ENCODE measurements at regions not wholly inside any gene's neighbourhood (a gene's known extent, or its start where the extent isn't known, plus 50 kb on each side); places are given as distances from the start of the nearest gene placed in this dataset.

DNA sequence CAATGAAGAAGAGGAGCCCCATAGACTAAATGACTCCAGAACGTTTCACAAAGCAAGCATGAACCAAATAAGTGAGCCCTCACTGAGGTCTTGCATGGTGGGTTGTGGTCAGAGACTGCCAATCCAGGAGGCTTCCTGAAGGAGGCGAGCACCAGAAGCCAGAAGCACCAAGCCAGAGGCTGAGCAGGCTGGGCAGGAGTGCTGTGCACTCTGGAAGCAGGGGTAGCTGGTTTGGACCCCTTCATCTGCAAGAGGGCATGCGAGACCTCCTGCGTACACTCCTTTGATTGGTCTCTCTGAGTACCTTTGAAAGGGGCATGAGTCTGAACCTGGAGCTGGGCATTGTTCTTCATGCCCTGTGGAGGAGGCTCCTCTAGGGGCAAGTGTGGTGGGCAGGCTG, 192.5 kb downstream of the HAUS1 start (continued):
- TF ChIP-seq, protein P1, sequence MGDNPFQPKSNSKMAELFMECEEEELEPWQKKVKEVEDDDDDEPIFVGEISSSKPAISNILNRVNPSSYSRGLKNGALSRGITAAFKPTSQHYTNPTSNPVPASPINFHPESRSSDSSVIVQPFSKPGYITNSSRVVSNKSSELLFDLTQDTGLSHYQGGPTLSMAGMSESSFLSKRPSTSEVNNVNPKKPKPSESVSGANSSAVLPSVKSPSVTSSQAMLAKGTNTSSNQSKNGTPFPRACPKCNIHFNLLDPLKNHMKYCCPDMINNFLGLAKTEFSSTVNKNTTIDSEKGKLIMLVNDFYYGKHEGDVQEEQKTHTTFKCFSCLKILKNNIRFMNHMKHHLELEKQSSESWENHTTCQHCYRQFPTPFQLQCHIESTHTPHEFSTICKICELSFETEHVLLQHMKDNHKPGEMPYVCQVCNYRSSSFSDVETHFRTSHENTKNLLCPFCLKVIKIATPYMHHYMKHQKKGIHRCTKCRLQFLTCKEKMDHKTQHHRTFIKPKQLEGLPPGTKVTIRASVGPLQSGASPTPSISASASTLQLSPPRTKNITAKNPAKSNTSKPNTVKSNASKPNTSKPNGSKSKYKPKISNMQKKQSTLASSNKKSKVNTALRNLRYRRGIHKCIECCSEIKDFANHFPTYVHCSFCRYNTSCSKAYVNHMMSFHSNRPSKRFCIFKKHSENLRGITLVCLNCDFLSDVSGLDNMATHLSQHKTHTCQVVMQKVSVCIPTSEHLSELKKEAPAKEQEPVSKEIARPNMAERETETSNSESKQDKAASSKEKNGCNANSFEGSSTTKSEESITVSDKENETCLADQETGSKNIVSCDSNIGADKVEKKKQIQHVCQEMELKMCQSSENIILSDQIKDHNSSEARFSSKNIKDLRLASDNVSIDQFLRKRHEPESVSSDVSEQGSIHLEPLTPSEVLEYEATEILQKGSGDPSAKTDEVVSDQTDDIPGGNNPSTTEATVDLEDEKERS (tag by site-specific recombination; IDR thresholded peaks at IDR 0.05), result no peak
- TF ChIP-seq ZNF174 (tag by site-specific recombination; IDR thresholded peaks at IDR 0.05) (no peak), TRIM28 (IDR thresholded peaks at IDR 0.05; ENCODE audit: borderline replicate concordance, low read length) (no peak), ZBTB20 (tag by site-specific recombination; IDR thresholded peaks at IDR 0.05) (no peak), ZNF10 (tag by site-specific recombination; IDR thresholded peaks at IDR 0.05) (no peak), ZBTB48 (tag by site-specific recombination; IDR thresholded peaks at IDR 0.05) (no peak), ZNF654 (tag by site-specific recombination; IDR thresholded peaks at IDR 0.05; ENCODE audit: low read depth) (no peak), ZNF768 (tag by site-specific recombination; IDR thresholded peaks at IDR 0.05) (no peak)
- TF ChIP-seq, protein P2, sequence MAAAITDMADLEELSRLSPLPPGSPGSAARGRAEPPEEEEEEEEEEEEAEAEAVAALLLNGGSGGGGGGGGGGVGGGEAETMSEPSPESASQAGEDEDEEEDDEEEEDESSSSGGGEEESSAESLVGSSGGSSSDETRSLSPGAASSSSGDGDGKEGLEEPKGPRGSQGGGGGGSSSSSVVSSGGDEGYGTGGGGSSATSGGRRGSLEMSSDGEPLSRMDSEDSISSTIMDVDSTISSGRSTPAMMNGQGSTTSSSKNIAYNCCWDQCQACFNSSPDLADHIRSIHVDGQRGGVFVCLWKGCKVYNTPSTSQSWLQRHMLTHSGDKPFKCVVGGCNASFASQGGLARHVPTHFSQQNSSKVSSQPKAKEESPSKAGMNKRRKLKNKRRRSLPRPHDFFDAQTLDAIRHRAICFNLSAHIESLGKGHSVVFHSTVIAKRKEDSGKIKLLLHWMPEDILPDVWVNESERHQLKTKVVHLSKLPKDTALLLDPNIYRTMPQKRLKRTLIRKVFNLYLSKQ (tag by site-specific recombination; IDR thresholded peaks at IDR 0.05; ENCODE audit: borderline replicate concordance), result no peak
- TF ChIP-seq, protein P3, sequence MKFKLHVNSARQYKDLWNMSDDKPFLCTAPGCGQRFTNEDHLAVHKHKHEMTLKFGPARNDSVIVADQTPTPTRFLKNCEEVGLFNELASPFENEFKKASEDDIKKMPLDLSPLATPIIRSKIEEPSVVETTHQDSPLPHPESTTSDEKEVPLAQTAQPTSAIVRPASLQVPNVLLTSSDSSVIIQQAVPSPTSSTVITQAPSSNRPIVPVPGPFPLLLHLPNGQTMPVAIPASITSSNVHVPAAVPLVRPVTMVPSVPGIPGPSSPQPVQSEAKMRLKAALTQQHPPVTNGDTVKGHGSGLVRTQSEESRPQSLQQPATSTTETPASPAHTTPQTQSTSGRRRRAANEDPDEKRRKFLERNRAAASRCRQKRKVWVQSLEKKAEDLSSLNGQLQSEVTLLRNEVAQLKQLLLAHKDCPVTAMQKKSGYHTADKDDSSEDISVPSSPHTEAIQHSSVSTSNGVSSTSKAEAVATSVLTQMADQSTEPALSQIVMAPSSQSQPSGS (tag by site-specific recombination; IDR thresholded peaks at IDR 0.05; ENCODE audit: low read depth), result no peak
- TF ChIP-seq, protein P4, sequence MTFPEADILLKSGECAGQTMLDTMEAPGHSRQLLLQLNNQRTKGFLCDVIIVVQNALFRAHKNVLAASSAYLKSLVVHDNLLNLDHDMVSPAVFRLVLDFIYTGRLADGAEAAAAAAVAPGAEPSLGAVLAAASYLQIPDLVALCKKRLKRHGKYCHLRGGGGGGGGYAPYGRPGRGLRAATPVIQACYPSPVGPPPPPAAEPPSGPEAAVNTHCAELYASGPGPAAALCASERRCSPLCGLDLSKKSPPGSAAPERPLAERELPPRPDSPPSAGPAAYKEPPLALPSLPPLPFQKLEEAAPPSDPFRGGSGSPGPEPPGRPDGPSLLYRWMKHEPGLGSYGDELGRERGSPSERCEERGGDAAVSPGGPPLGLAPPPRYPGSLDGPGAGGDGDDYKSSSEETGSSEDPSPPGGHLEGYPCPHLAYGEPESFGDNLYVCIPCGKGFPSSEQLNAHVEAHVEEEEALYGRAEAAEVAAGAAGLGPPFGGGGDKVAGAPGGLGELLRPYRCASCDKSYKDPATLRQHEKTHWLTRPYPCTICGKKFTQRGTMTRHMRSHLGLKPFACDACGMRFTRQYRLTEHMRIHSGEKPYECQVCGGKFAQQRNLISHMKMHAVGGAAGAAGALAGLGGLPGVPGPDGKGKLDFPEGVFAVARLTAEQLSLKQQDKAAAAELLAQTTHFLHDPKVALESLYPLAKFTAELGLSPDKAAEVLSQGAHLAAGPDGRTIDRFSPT (tag by site-specific recombination; IDR thresholded peaks at IDR 0.05), result no peak

- no peak overlapping the region for H3K27ac ChIP-seq (ENCODE audit: extremely low read depth, low read depth, low read length)
- CTCF ChIA-PET, result interaction anchor here (0.7 to 2.9 kb wide), 2 partner anchors 16 to 336 kb away, joined by 3 to 12 read pairs; no protein-coding TSS in a partner anchor
- H3K4me3 ChIP-seq (ENCODE audit: low read depth, low read length), result no peak overlapping the region
- no peaks in the 10 kb centered on the region for H3K4me1 ChIP-seq (ENCODE audit: control insufficient read depth, insufficient read depth, low read length)
- POLR2A ChIA-PET, result no interaction called here
- H3K9me3 ChIP-seq (ENCODE audit: control insufficient read depth, insufficient read depth, low read depth, low read length), result no peaks in the 10 kb centered on the region
- no peaks in the 10 kb centered on the region for H3K36me3 ChIP-seq (ENCODE audit: control insufficient read depth in 2 of 2, insufficient read depth in 1 of 2, low read length in 2 of 2)
- TF ChIP-seq ZNF202 (tag by site-specific recombination; IDR thresholded peaks at IDR 0.05; ENCODE audit: borderline replicate concordance), result no peak
- TF ChIP-seq ZBTB8A (tag by site-specific recombination; IDR thresholded peaks at IDR 0.05), result no peak
- TF ChIP-seq PBX3 (CRISPR knock-in tag; IDR thresholded peaks at IDR 0.05), result no peak
- no peak for TF ChIP-seq SCRT2 (tag by site-specific recombination; IDR thresholded peaks at IDR 0.05)
- TF ChIP-seq ZNF138 (tag by site-specific recombination; IDR thresholded peaks at IDR 0.05; ENCODE audit: borderline replicate concordance), result no peak
- TF ChIP-seq ZFP69B (tag by site-specific recombination; IDR thresholded peaks at IDR 0.05), result no peak
- no peak for TF ChIP-seq ZNF426 (tag by site-specific recombination; IDR thresholded peaks at IDR 0.05)
- no peak for TF ChIP-seq ZBTB7A (tag by site-specific recombination; IDR thresholded peaks at IDR 0.05; ENCODE audit: low read depth)
- TF ChIP-seq REST (tag by site-specific recombination; IDR thresholded peaks at IDR 0.05), result no peak
- no peak for TF ChIP-seq ZNF280C (tag by site-specific recombination; IDR thresholded peaks at IDR 0.05)
These were observed 192.9 kb downstream of the HAUS1 start for GRCh38 chr18:46297124-46297523.
